ENCODE measurements at regions not wholly inside any gene's neighbourhood (a gene's known extent, or its start where the extent isn't known, plus 50 kb on each side); places are given as distances from the start of the nearest gene placed in this dataset.

- TF ChIP-seq ZFX (IDR thresholded peaks at IDR 0.05) = no peak
- TF ChIP-seq, protein P1, sequence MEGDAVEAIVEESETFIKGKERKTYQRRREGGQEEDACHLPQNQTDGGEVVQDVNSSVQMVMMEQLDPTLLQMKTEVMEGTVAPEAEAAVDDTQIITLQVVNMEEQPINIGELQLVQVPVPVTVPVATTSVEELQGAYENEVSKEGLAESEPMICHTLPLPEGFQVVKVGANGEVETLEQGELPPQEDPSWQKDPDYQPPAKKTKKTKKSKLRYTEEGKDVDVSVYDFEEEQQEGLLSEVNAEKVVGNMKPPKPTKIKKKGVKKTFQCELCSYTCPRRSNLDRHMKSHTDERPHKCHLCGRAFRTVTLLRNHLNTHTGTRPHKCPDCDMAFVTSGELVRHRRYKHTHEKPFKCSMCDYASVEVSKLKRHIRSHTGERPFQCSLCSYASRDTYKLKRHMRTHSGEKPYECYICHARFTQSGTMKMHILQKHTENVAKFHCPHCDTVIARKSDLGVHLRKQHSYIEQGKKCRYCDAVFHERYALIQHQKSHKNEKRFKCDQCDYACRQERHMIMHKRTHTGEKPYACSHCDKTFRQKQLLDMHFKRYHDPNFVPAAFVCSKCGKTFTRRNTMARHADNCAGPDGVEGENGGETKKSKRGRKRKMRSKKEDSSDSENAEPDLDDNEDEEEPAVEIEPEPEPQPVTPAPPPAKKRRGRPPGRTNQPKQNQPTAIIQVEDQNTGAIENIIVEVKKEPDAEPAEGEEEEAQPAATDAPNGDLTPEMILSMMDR (conservative IDR thresholded peaks at IDR 0.05) = no peak
- no peak overlapping the region for H3K27ac ChIP-seq
Measured at GRCh38 chr18:5091741-5092140, 105.3 kb downstream of the AKAIN1 start.

GRCh38 chr18:5075297-5075696 is 121.8 kb downstream of the AKAIN1 start:
- H3K27ac ChIP-seq = no peak overlapping the region
- TF ChIP-seq, protein P1 (conservative IDR thresholded peaks at IDR 0.05) = no peak
- no peak for TF ChIP-seq ZFX (IDR thresholded peaks at IDR 0.05)

- no peak overlapping the region for H3K27ac ChIP-seq
- no peak for TF ChIP-seq ZFX (IDR thresholded peaks at IDR 0.05)
- TF ChIP-seq, protein P1 (conservative IDR thresholded peaks at IDR 0.05) = peak; percentile 86
Measured at GRCh38 chr18:5073026-5073944, 123.8 kb downstream of the AKAIN1 start.

- H3K27ac ChIP-seq = no peak overlapping the region
- TF ChIP-seq, protein P1 (conservative IDR thresholded peaks at IDR 0.05) = no peak
- no peak for TF ChIP-seq ZFX (IDR thresholded peaks at IDR 0.05)
Measured at GRCh38 chr18:5068851-5069250, 128.2 kb downstream of the AKAIN1 start.

DNA sequence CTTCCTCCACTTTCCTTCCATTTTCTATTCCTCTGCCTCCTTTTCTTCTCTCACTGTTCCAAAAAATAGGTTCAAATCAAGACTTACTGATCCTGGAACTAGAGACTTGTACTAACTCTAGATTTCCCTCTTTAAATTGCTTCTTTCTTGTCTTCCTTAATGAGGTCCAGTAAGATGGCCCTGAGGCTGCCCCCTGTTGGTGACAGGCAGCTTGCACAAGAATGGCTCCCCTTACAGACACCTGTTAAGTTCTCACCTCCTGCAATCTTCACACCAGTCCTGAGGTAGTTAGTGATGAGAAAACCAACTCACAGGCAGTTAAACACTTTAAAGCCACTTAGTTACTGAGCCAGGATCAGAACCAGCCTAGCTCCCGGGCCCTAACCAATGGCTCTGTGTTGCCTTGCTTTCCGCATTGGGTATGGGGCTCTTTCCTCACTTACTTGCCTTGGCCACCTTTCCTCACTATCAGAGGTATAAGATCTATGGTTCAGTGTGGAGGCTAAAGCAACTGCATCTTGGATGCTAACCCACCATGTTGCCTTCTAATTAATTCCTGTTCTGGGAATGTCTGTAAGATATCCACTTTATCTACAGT is 130.6 kb downstream of the AKAIN1 start:
- TF ChIP-seq, protein P1 (conservative IDR thresholded peaks at IDR 0.05) = peak; percentile 77
- no peak for TF ChIP-seq ZFX (IDR thresholded peaks at IDR 0.05)
- H3K27ac ChIP-seq = no peak overlapping the region

DNA sequence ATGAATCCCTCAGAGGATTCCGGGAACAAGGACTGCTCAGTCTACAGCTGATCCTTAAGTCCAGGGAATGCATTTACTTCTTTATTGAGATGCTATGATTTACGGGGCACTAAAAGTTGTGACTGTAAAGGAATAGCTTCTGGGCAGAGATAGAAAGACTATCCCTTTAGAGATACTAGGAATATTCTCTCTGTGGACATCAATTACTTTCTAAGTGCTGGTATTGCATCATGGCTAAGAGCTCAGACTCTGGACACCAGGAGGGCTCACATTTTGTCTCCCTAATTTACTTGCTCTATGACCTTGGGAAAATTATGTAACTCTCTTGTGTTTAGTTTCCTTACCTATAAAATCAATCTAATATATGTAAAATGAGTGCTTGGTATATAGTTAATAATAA is 131.4 kb downstream of the AKAIN1 start:
- TF ChIP-seq, protein P1 (conservative IDR thresholded peaks at IDR 0.05) = no peak
- no peak for TF ChIP-seq ZFX (IDR thresholded peaks at IDR 0.05)
- H3K27ac ChIP-seq = no peak overlapping the region

- no peak overlapping the region for H3K27ac ChIP-seq
- TF ChIP-seq, protein P1 (conservative IDR thresholded peaks at IDR 0.05) = no peak
- TF ChIP-seq ZFX (IDR thresholded peaks at IDR 0.05) = no peak
Measured at GRCh38 chr18:5064841-5065370, 132.2 kb downstream of the AKAIN1 start.

Measured in C4-2B (cell line).